Fibroblast of lung (primary cell): ENCODE measurements at regions not wholly inside any gene's neighbourhood (a gene's known extent, or its start where the extent isn't known, plus 50 kb on each side); places are given as distances from the start of the nearest gene placed in this dataset.

ENCODE experiments used
- CTCF ChIP-seq, 2 donors: IDR thresholded peaks in 1 of 2; conservative IDR thresholded peaks in 1 of 2; 1 replicate in 1 of 2; 2 replicates in 1 of 2; pipeline ENCODE4 v1.5.1; 2011 to 2012; ENCODE audit warnings: low read length in 2 of 2, control low read depth in 1 of 2, inconsistent platforms in 1 of 2, low read depth in 1 of 2, mild to moderate bottlenecking in 1 of 2
- EZH2 ChIP-seq: IDR thresholded peaks from 2 replicates; pipeline ENCODE4 v1.5.1; 2012; ENCODE audit warnings: low read length, control low read depth, mild to moderate bottlenecking; ENCODE audit errors: missing control alignments

GRCh38 chr13:31964168-31964567 is 67.4 kb upstream of the FRY start:
- TF ChIP-seq EZH2 (no peak), CTCF (conservative IDR thresholded peaks at IDR 0.05 in 1 of 2, IDR thresholded peaks at IDR 0.05 in 1 of 2; ENCODE audit: low read depth in 1 of 2, low read length in 2 of 2) (no peak)
